Suprapubic skin (tissue), 4 donors: ENCODE measurements at regions not wholly inside any gene's neighbourhood (a gene's known extent, or its start where the extent isn't known, plus 50 kb on each side); places are given as distances from the start of the nearest gene placed in this dataset.

Experiments used
- CTCF ChIP-seq, 2 donors: fragments of 200-600 bp in 1 of 2; fragments of 450-650 bp in 1 of 2; sonication (generic) in 1 of 2; IDR thresholded peaks; one replicate each; pipeline ENCODE4 v1.5.1; 2016 to 2019; ENCODE audit warnings: antibody characterized with exemption in 2 of 2, mild to moderate bottlenecking in 1 of 2, moderate library complexity in 1 of 2
- EP300 ChIP-seq: sonication (generic); formaldehyde crosslinking; IDR thresholded peaks from one replicate; pipeline ENCODE4 v1.6.1; 2017; ENCODE audit warnings: antibody characterized with exemption
- POLR2A ChIP-seq, 2 donors: fragments of 450-650 bp; IDR thresholded peaks; one replicate each; pipeline ENCODE4 v1.6.1; 2017; ENCODE audit warnings: antibody characterized with exemption in 2 of 2, mild to moderate bottlenecking in 2 of 2, moderate library complexity in 2 of 2
- POLR2AphosphoS5 ChIP-seq, 3 donors: sonication (generic); formaldehyde crosslinking; IDR thresholded peaks; one replicate each; pipeline ENCODE4 v1.6.1; 2017; ENCODE audit warnings: antibody characterized with exemption in 3 of 3

- TF ChIP-seq POLR2A (IDR thresholded peaks at IDR 0.05), result no peak
- TF ChIP-seq CTCF (IDR thresholded peaks at IDR 0.05), result no peak
- TF ChIP-seq EP300, result no peak
- no peak for TF ChIP-seq POLR2AphosphoS5 (IDR thresholded peaks at IDR 0.05)
Observed at GRCh38 chr2:103132536-103133217, 370.8 kb downstream of the TMEM182 start.
